Neural cell (in vitro differentiated cells): ENCODE measurements at regions not wholly inside any gene's neighbourhood (a gene's known extent, or its start where the extent isn't known, plus 50 kb on each side); places are given as distances from the start of the nearest gene placed in this dataset.

Experiments
- H2AFZ ChIP-seq: fragments of 200-600, 300-800 bp; sonication (generic), shearing (Covaris generic); 2 replicates; pipeline ENCODE4 v1.6.0; 2014; ENCODE audit warnings: low read depth, mild to moderate bottlenecking, antibody characterized with exemption, low read length, moderate library complexity
- H3F3A ChIP-seq: fragments of 200-600 bp; shearing (Covaris generic); 2 replicates; pipeline ENCODE4 v1.6.1; 2016; ENCODE audit warnings: mild to moderate bottlenecking, moderate library complexity, mixed read lengths, antibody characterized with exemption, low read length; ENCODE audit not compliant: insufficient read depth, poor library complexity, severe bottlenecking
- H3K27ac ChIP-seq: fragments of 200-600, 300-800 bp; sonication (generic), shearing (Covaris generic); 2 replicates; pipeline ENCODE4 v1.5.1; 2014; ENCODE audit warnings: mild to moderate bottlenecking, low read length, moderate library complexity
- H3K27me3 ChIP-seq: fragments of 300-800, 200-600 bp; sonication (generic), shearing (Covaris generic); 2 replicates; pipeline ENCODE4 v1.6.0; 2014; ENCODE audit warnings: mild to moderate bottlenecking, low read depth, low read length, moderate library complexity; ENCODE audit not compliant: insufficient read depth
- H3K36me3 ChIP-seq: fragments of 300-800, 200-600 bp; sonication (generic), shearing (Covaris generic); 2 replicates; pipeline ENCODE4 v1.5.1; 2014; ENCODE audit warnings: mild to moderate bottlenecking, antibody characterized with exemption, low read length, moderate library complexity; ENCODE audit not compliant: insufficient read depth
- H3K4me2 ChIP-seq: fragments of 300-800, 200-600 bp; sonication (generic), shearing (Covaris generic); 2 replicates; pipeline ENCODE4 v1.6.0; 2014; ENCODE audit warnings: mild to moderate bottlenecking, low read length
- H3K4me3 ChIP-seq: fragments of 300-800, 200-600 bp; sonication (generic), shearing (Covaris generic); 2 replicates; pipeline ENCODE4 v1.5.1; 2014; ENCODE audit warnings: mild to moderate bottlenecking, low read length, moderate library complexity
- H3K79me2 ChIP-seq: fragments of 200-600 bp; shearing (Covaris generic); replicated peaks from 2 replicates; pipeline ENCODE4 v1.6.0; 2014; ENCODE audit warnings: mild to moderate bottlenecking, low read length, moderate library complexity; ENCODE audit not compliant: insufficient read depth
- H3K9ac ChIP-seq: fragments of 300-800, 200-600 bp; sonication (generic), shearing (Covaris generic); 2 replicates; pipeline ENCODE4 v1.6.1; 2016; ENCODE audit warnings: mild to moderate bottlenecking, low read length, mixed read lengths
- H3K9me2 ChIP-seq: fragments of 200-600 bp; shearing (Covaris generic); 2 replicates; pipeline ENCODE4 v1.6.1; 2016; ENCODE audit warnings: mild to moderate bottlenecking, low read length, mixed read lengths; ENCODE audit not compliant: insufficient read depth
- H3K9me3 ChIP-seq: fragments of 200-600, 300-800 bp; sonication (generic), shearing (Covaris generic); 2 replicates; pipeline ENCODE4 v1.6.1; 2016; ENCODE audit warnings: mild to moderate bottlenecking, mixed run types, low read length, moderate library complexity, mixed read lengths
- H4K20me1 ChIP-seq: fragments of 200-600 bp; shearing (Covaris generic); 2 replicates; pipeline ENCODE4 v1.6.1; 2016; ENCODE audit warnings: mild to moderate bottlenecking, mixed run types; ENCODE audit not compliant: insufficient read depth
- CTCF ChIP-seq: fragments of 450-650 bp; IDR thresholded peaks from 2 replicates; pipeline ENCODE4 v1.5.1; 2014; ENCODE audit warnings: antibody characterized with exemption, mild to moderate bottlenecking, moderate library complexity; ENCODE audit not compliant: poor library complexity, severe bottlenecking
- EP300 ChIP-seq: fragments of 450-650 bp; conservative IDR thresholded peaks from 2 replicates; pipeline ENCODE4 v1.6.1; 2014; ENCODE audit warnings: antibody characterized with exemption, mild to moderate bottlenecking, moderate library complexity; ENCODE audit not compliant: poor library complexity, severe bottlenecking
- EZH2 ChIP-seq: fragments of 200-600, 300-800 bp; shearing (Covaris generic), sonication (generic); IDR thresholded peaks from 2 replicates; pipeline ENCODE4 v1.6.1; 2014; ENCODE audit warnings: antibody characterized with exemption, low read length, borderline replicate concordance, mild to moderate bottlenecking; ENCODE audit not compliant: insufficient read depth, poor library complexity, severe bottlenecking
- MXI1 ChIP-seq: fragments of 450-650 bp; conservative IDR thresholded peaks from 2 replicates; pipeline ENCODE4 v1.6.1; 2014; ENCODE audit warnings: antibody characterized with exemption, mild to moderate bottlenecking; ENCODE audit not compliant: poor library complexity, severe bottlenecking
- POLR2AphosphoS5 ChIP-seq: IDR thresholded peaks from 2 replicates; pipeline ENCODE4 v1.6.1; 2012
- RAD21 ChIP-seq: fragments of 450-650 bp; conservative IDR thresholded peaks from 2 replicates; pipeline ENCODE4 v1.6.1; 2014; ENCODE audit warnings: antibody characterized with exemption, mild to moderate bottlenecking, moderate library complexity
- REST ChIP-seq: IDR thresholded peaks from 2 replicates; pipeline ENCODE4 v1.6.1; 2012; ENCODE audit warnings: borderline replicate concordance
- SMC3 ChIP-seq: fragments of 450-650 bp; conservative IDR thresholded peaks from 2 replicates; pipeline ENCODE4 v1.6.1; 2014; ENCODE audit warnings: antibody characterized with exemption, mild to moderate bottlenecking, moderate library complexity; ENCODE audit not compliant: poor library complexity
- TAF1 ChIP-seq: IDR thresholded peaks from 2 replicates; pipeline ENCODE4 v1.6.1; 2012; ENCODE audit warnings: low read depth

- Histone ChIP-seq H3F3A (no peaks in the 10 kb centered on the region), H3K27me3 (no peaks in the 10 kb centered on the region), H3K4me2 (no peak overlapping the region), H3K9me2 (no peaks in the 10 kb centered on the region), H3K27ac (no peak overlapping the region), H3K36me3 (no peaks in the 10 kb centered on the region), H3K79me2 (no peaks in the 10 kb centered on the region), H3K9ac (no peak overlapping the region), H3K9me3 (no peaks in the 10 kb centered on the region), H4K20me1 (no peaks in the 10 kb centered on the region), H3K4me3 (no peak overlapping the region), H2AFZ (no peak overlapping the region)
- TF ChIP-seq RAD21 (no peak), REST (no peak), MXI1 (no peak), CTCF (no peak), SMC3 (no peak), EP300 (no peak), EZH2 (no peak), TAF1 (no peak), POLR2AphosphoS5 (no peak)
Observed at GRCh38 chr2:52294628-52295027, 1262.7 kb upstream of the NRXN1 start.

GRCh38 chr2:52292801-52293200 is 1260.9 kb upstream of the NRXN1 start:
- Histone ChIP-seq H2AFZ (no peak overlapping the region), H3K79me2 (no peaks in the 10 kb centered on the region), H3F3A (no peaks in the 10 kb centered on the region), H3K27me3 (no peaks in the 10 kb centered on the region), H3K9me3 (no peaks in the 10 kb centered on the region), H4K20me1 (no peaks in the 10 kb centered on the region), H3K36me3 (no peaks in the 10 kb centered on the region), H3K9me2 (no peaks in the 10 kb centered on the region), H3K4me2 (no peak overlapping the region), H3K4me3 (no peak overlapping the region), H3K9ac (no peak overlapping the region), H3K27ac (no peak overlapping the region)
- no peak for TF ChIP-seq RAD21
- no peak for TF ChIP-seq POLR2AphosphoS5
- no peak for TF ChIP-seq MXI1
- TF ChIP-seq EZH2 = no peak
- TF ChIP-seq TAF1 = no peak
- TF ChIP-seq EP300 = no peak
- no peak for TF ChIP-seq SMC3
- no peak for TF ChIP-seq REST
- TF ChIP-seq CTCF = no peak
